ENCODE measurements at regions not wholly inside any gene's neighbourhood (a gene's known extent, or its start where the extent isn't known, plus 50 kb on each side); places are given as distances from the start of the nearest gene placed in this dataset.

DNA sequence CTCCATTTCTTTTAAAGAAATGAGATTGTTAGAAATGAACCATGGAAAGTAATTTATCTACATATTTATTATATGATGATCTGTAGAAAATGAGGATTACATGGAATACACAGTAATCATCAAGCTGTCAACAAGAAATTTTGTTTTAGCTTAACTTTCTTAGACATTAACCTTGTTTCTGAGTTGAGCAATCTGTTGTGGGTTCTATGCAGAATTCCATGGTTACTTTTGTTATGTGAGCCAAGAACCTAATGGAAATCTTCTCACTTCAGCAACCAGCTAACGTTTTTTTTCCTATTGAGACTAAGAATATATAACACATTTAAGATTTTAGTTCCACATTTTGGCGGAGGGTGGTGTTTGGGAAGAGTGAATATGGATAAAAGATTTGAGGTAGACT lies 136.1 kb upstream of the SLC4A4 start:
- no peak for TF ChIP-seq ZFP30 (CRISPR knock-in tag; IDR thresholded peaks at IDR 0.05)
- no peak for TF ChIP-seq BACH2 (CRISPR knock-in tag; IDR thresholded peaks at IDR 0.05; ENCODE audit: borderline replicate concordance)
- no peak for TF ChIP-seq RARB (CRISPR knock-in tag; IDR thresholded peaks at IDR 0.05)
- no peak for TF ChIP-seq TCF4 (CRISPR knock-in tag; IDR thresholded peaks at IDR 0.05; ENCODE audit: borderline replicate concordance)
- no peak for TF ChIP-seq ZC3H10 (CRISPR knock-in tag; IDR thresholded peaks at IDR 0.05)
- no peak for TF ChIP-seq ISL1 (CRISPR knock-in tag; IDR thresholded peaks at IDR 0.05)
- TF ChIP-seq GLIS3 (CRISPR knock-in tag; IDR thresholded peaks at IDR 0.05), result no peak
- TF ChIP-seq PPARA (CRISPR knock-in tag; IDR thresholded peaks at IDR 0.05; ENCODE audit: borderline replicate concordance), result no peak
- TF ChIP-seq, protein P1, sequence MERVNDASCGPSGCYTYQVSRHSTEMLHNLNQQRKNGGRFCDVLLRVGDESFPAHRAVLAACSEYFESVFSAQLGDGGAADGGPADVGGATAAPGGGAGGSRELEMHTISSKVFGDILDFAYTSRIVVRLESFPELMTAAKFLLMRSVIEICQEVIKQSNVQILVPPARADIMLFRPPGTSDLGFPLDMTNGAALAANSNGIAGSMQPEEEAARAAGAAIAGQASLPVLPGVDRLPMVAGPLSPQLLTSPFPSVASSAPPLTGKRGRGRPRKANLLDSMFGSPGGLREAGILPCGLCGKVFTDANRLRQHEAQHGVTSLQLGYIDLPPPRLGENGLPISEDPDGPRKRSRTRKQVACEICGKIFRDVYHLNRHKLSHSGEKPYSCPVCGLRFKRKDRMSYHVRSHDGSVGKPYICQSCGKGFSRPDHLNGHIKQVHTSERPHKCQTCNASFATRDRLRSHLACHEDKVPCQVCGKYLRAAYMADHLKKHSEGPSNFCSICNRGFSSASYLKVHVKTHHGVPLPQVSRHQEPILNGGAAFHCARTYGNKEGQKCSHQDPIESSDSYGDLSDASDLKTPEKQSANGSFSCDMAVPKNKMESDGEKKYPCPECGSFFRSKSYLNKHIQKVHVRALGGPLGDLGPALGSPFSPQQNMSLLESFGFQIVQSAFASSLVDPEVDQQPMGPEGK (CRISPR knock-in tag; IDR thresholded peaks at IDR 0.05; ENCODE audit: borderline replicate concordance), result no peak
- no peak for TF ChIP-seq OSR1 (CRISPR knock-in tag; IDR thresholded peaks at IDR 0.05)
- TF ChIP-seq ZFP3 (CRISPR knock-in tag; IDR thresholded peaks at IDR 0.05), result no peak
- no peak for TF ChIP-seq TSHZ2 (CRISPR knock-in tag; IDR thresholded peaks at IDR 0.05)
- TF ChIP-seq ZNF565 (CRISPR knock-in tag; conservative IDR thresholded peaks at IDR 0.05; ENCODE audit: low read depth), result no peak

Data from SK-N-SH treated with all-trans-retinoic acid at 6 μM for 48 hours (cell line).